IMR-90 (cell line): ENCODE measurements at regions not wholly inside any gene's neighbourhood (a gene's known extent, or its start where the extent isn't known, plus 50 kb on each side); places are given as distances from the start of the nearest gene placed in this dataset.

Experiments
- ATAC-seq: fragments of 200-7000 bp; cut with Tn5 transposase; 2 replicates; pipeline ENCODE4 v1.9.1; 2020; ENCODE audit warnings: low read depth, mild to moderate bottlenecking, moderate library complexity
- BruUV-seq: library from RNA; stranded (reverse); fragments of 400-500 nt; replicated peaks from 2 replicates; lab custom pipeline; 2021; lab: Mats Ljungman, UMichigan
- CTCF ChIA-PET: fragments of 300-600 bp; formaldehyde crosslinking; extraction: SDS; loops from one replicate; lab custom pipeline; 2021; ENCODE audit warnings: antibody characterized with exemption; lab: Yijun Ruan, JAX
- POLR2A ChIA-PET: fragments of 300-600 bp; sonication (Branson Sonifier 250); formaldehyde crosslinking; loops from one replicate; lab custom pipeline; 2022; ENCODE audit warnings: antibody characterized with exemption; ENCODE audit not compliant: unreplicated experiment; lab: Charles Lee
- DNase-seq: peaks from one replicate; pipeline ENCODE4 v3.0.0; 2013
- H2AFZ ChIP-seq: replicated peaks from 2 replicates; pipeline ENCODE3; 2013; ENCODE audit warnings: low read length, mild to moderate bottlenecking; ENCODE audit not compliant: poor library complexity
- H2AK5ac ChIP-seq: 2 replicates; pipeline ENCODE4 v1.6.1; 2013; ENCODE audit warnings: low read depth, low read length, inconsistent platforms
- H2AK9ac ChIP-seq: replicated peaks from 2 replicates; pipeline ENCODE3; 2013; ENCODE audit warnings: mild to moderate bottlenecking, low read depth, low read length, moderate library complexity; ENCODE audit not compliant: poor library complexity
- H2BK120ac ChIP-seq: 2 replicates; pipeline ENCODE4 v1.6.1; 2013; ENCODE audit warnings: low read depth, low read length, inconsistent platforms
- H2BK15ac ChIP-seq: 3 replicates; pipeline ENCODE4 v1.6.1; 2013; ENCODE audit warnings: low read depth, low read length, inconsistent platforms
- H2BK20ac ChIP-seq: 2 replicates; pipeline ENCODE4 v1.6.1; 2013; ENCODE audit warnings: low read depth, mild to moderate bottlenecking, inconsistent platforms, low read length, moderate library complexity
- H2BK5ac ChIP-seq: 2 replicates; pipeline ENCODE4 v1.6.1; 2013; ENCODE audit warnings: mild to moderate bottlenecking, low read depth, low read length, inconsistent platforms; ENCODE audit not compliant: poor library complexity, severe bottlenecking
- H3K14ac ChIP-seq: replicated peaks from 2 replicates; pipeline ENCODE4 v1.6.1; 2013; ENCODE audit warnings: low read depth, low read length, inconsistent platforms
- H3K18ac ChIP-seq: 2 replicates; pipeline ENCODE4 v1.6.1; 2013; ENCODE audit warnings: low read depth, low read length, control low read depth
- H3K23ac ChIP-seq: 2 replicates; pipeline ENCODE4 v1.6.1; 2013; ENCODE audit warnings: low read depth, low read length, inconsistent platforms
- H3K27ac ChIP-seq: 2 replicates; pipeline ENCODE4 v1.5.1; 2013; ENCODE audit warnings: mild to moderate bottlenecking, control low read depth, low read length; ENCODE audit not compliant: insufficient read depth
- H3K27me3 ChIP-seq: 2 replicates; pipeline ENCODE4 v1.6.1; 2013; ENCODE audit warnings: low read length; ENCODE audit not compliant: control insufficient read depth, insufficient read depth
- H3K36me3 ChIP-seq: 2 replicates; pipeline ENCODE4 v1.6.1; 2013; ENCODE audit warnings: low read length, mixed read lengths; ENCODE audit not compliant: control insufficient read depth, insufficient read depth
- H3K4ac ChIP-seq: 2 replicates; pipeline ENCODE4 v1.6.1; 2013; ENCODE audit warnings: low read depth, low read length, inconsistent platforms
- H3K4me1 ChIP-seq: 2 replicates; pipeline ENCODE4 v1.6.1; 2013; ENCODE audit warnings: low read length, mixed read lengths; ENCODE audit not compliant: control insufficient read depth, insufficient read depth
- H3K4me2 ChIP-seq: 2 replicates; pipeline ENCODE4 v1.6.1; 2013; ENCODE audit warnings: low read depth, mild to moderate bottlenecking, control low read depth, low read length, moderate library complexity
- H3K4me3 ChIP-seq: 2 replicates; pipeline ENCODE4 v1.5.1; 2013; ENCODE audit warnings: low read depth, mild to moderate bottlenecking, control low read depth, low read length, moderate library complexity; ENCODE audit not compliant: insufficient read depth
- H3K56ac ChIP-seq: 2 replicates; pipeline ENCODE4 v1.6.1; 2013; ENCODE audit warnings: low read length, inconsistent platforms; ENCODE audit not compliant: insufficient read depth; ENCODE audit errors: extremely low read depth
- H3K79me1 ChIP-seq, 2 experiments: 2 replicates each; pipeline ENCODE4 v1.6.1; 2013; ENCODE audit warnings: low read length in 2 of 2, inconsistent platforms in 1 of 2, low read depth in 1 of 2
- H3K9ac ChIP-seq: 2 replicates; pipeline ENCODE4 v1.6.1; 2013; ENCODE audit warnings: low read depth, low read length, control low read depth
- H3K9me1 ChIP-seq: 2 replicates; pipeline ENCODE4 v1.6.1; 2013; ENCODE audit warnings: low read length, inconsistent platforms; ENCODE audit not compliant: insufficient read depth
- H3K9me3 ChIP-seq: 2 replicates; pipeline ENCODE4 v1.6.1; 2013; ENCODE audit warnings: low read length; ENCODE audit not compliant: control insufficient read depth, insufficient read depth
- H4K20me1 ChIP-seq: 2 replicates; pipeline ENCODE4 v1.6.1; 2013; ENCODE audit warnings: low read length, inconsistent platforms; ENCODE audit not compliant: insufficient read depth
- H4K5ac ChIP-seq: 2 replicates; pipeline ENCODE4 v1.6.1; 2013; ENCODE audit warnings: mild to moderate bottlenecking, low read depth, low read length, control low read depth
- H4K8ac ChIP-seq, 2 experiments: 2 replicates each; pipeline ENCODE4 v1.6.1; 2013; ENCODE audit warnings: low read depth in 2 of 2, low read length in 2 of 2, control low read depth in 1 of 2, inconsistent platforms in 1 of 2
- H4K91ac ChIP-seq: 2 replicates; pipeline ENCODE4 v1.6.1; 2013; ENCODE audit warnings: low read depth, low read length, inconsistent platforms; ENCODE audit not compliant: insufficient read depth
- BHLHE40 ChIP-seq: fragments of 150-350 bp; IDR thresholded peaks from 2 replicates; pipeline ENCODE4 v1.6.1; 2016; ENCODE audit warnings: mild to moderate bottlenecking, low read depth, low read length
- CEBPB ChIP-seq: IDR thresholded peaks from 2 replicates; pipeline ENCODE4 v1.6.1; 2012; ENCODE audit warnings: low read depth, low read length, improper control_type of control experiment
- CHD1 ChIP-seq: IDR thresholded peaks from 2 replicates; pipeline ENCODE4 v1.6.1; 2012; ENCODE audit warnings: low read depth, low read length, improper control_type of control experiment
- CTCF ChIP-seq: conservative IDR thresholded peaks from 2 replicates; pipeline ENCODE4 v1.5.1; 2012; ENCODE audit warnings: mild to moderate bottlenecking, low read depth, low read length, improper control_type of control experiment
- FOS ChIP-seq: fragments of 150-350 bp; IDR thresholded peaks from 2 replicates; pipeline ENCODE4 v1.6.1; 2016; ENCODE audit warnings: low read depth, low read length
- MAFK ChIP-seq: IDR thresholded peaks from 2 replicates; pipeline ENCODE4 v1.6.1; 2012; ENCODE audit warnings: low read depth, low read length, improper control_type of control experiment
- MAZ ChIP-seq: IDR thresholded peaks from 2 replicates; pipeline ENCODE4 v1.6.1; 2012; ENCODE audit warnings: low read depth, mild to moderate bottlenecking, low read length, improper control_type of control experiment, moderate library complexity, borderline replicate concordance
- MXI1 ChIP-seq: IDR thresholded peaks from 2 replicates; pipeline ENCODE4 v1.6.1; 2012; ENCODE audit warnings: low read depth, mild to moderate bottlenecking, low read length, moderate library complexity, borderline replicate concordance
- NFE2L2 ChIP-seq: fragments of 150-350 bp; IDR thresholded peaks from 2 replicates; pipeline ENCODE4 v1.6.1; 2016; ENCODE audit warnings: low read depth, mild to moderate bottlenecking, low read length
- POLR2A ChIP-seq: IDR thresholded peaks from 2 replicates; pipeline ENCODE4 v1.6.1; 2012; ENCODE audit warnings: mild to moderate bottlenecking, low read depth, low read length
- RAD21 ChIP-seq: IDR thresholded peaks from 2 replicates; pipeline ENCODE4 v1.6.1; 2012; ENCODE audit warnings: low read length, improper control_type of control experiment
- RCOR1 ChIP-seq: IDR thresholded peaks from 2 replicates; pipeline ENCODE4 v1.6.1; 2012; ENCODE audit warnings: mild to moderate bottlenecking, low read length, improper control_type of control experiment; ENCODE audit not compliant: insufficient replicate concordance
- RFX5 ChIP-seq: IDR thresholded peaks from 2 replicates; pipeline ENCODE4 v1.8.0; 2012; ENCODE audit warnings: low read depth, mild to moderate bottlenecking, low read length, moderate library complexity
- SMC3 ChIP-seq: fragments of 150-350 bp; IDR thresholded peaks from 2 replicates; pipeline ENCODE4 v1.6.1; 2016; ENCODE audit warnings: low read depth, mild to moderate bottlenecking, antibody characterized with exemption, low read length, moderate library complexity
- WGBS, 2 experiments: methylation state at CpG; one replicate each; pipeline versions ENCODE4 v1.1.5 to v1.1.7; 2013; ENCODE audit warnings: missing lambda C conversion rate in 2 of 2; ENCODE audit not compliant: insufficient read length in 1 of 2; ENCODE audit errors: extremely low coverage in 2 of 2; 5-methylcytosine and 5-hydroxymethylcytosine counted together
- dilution Hi-C: fragments of 300-500 bp; cut with HindIII; formaldehyde crosslinking; loops from one replicate; pipeline ENCODE4 v1.14.3; 2018; ENCODE audit warnings: low sequenced_read_pairs; ENCODE audit not compliant: unreplicated experiment
- in situ Hi-C: fragments of 300-500 bp; cut with MboI; formaldehyde crosslinking; loops from 3 replicates; pipeline ENCODE4 v1.14.3; 2019; ENCODE audit warnings: low sequenced_read_pairs, inconsistent platforms, mixed read lengths
- intact Hi-C: fragments of 100-400 bp; cut with micrococcal nuclease; formaldehyde crosslinking; loops from 2 replicates; pipeline ENCODE4 v1.10.0; 2022
- TF ChIP-seq, protein P1 (sequence below): fragments of 150-350 bp; IDR thresholded peaks from 2 replicates; pipeline ENCODE4 v1.6.1; 2017; ENCODE audit warnings: mild to moderate bottlenecking, antibody characterized with exemption, low read length, low read depth
- TF ChIP-seq, protein P2 (sequence below): fragments of 150-350 bp; IDR thresholded peaks from 2 replicates; pipeline ENCODE4 v1.6.1; 2016; ENCODE audit warnings: low read depth, mild to moderate bottlenecking, low read length, moderate library complexity, borderline replicate concordance

DNA sequence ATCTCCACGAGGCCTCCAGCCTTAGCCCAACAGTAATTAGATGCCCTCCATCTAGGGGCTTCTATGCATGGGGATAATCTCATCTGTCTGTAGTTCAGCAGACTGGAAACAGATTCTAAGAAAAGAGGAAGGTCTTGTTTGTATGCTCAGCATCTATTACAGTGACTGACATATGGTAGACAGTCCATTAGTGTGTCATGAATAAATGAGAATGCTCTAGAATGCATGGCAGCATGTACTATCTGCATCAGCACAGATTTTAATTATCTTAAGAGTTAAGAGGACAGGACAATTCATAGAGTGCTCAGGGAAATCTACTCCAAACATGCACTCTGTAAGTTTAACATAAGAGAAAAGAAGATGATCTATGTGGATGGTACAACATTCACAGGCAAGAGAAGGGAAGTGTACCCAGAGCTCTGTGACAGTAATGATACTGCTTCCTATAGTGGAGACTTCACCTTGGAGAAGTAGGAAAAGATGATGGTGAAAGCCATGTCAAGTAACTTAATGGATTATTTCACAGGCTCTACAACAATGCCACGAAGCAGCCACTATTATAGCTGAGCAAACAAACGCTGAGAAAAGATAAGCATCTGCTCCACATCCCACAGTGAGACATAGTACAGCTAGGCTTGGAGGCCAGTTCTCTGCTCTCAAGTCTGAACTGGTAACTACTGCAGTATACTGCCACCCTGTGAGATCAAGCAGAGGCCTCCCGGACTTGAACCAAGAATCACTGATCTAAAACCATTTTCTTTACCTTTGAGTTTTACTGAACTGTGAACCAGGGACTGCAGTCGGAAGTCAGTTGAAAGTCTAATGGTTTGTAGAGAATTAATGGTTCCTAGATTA, 309.2 kb upstream of the SPTLC3 start:
- no peak for TF ChIP-seq RFX5
- TF ChIP-seq MAZ = no peak
- TF ChIP-seq MXI1 = no peak
- TF ChIP-seq SMC3 = no peak
- TF ChIP-seq BHLHE40 = no peak
- no peak for TF ChIP-seq CEBPB
- TF ChIP-seq CHD1 = no peak
- no peak for TF ChIP-seq NFE2L2
- no peak for TF ChIP-seq MAFK
- no peak for TF ChIP-seq POLR2A
- TF ChIP-seq FOS = no peak
- TF ChIP-seq RCOR1 = no peak
- TF ChIP-seq, protein P1, sequence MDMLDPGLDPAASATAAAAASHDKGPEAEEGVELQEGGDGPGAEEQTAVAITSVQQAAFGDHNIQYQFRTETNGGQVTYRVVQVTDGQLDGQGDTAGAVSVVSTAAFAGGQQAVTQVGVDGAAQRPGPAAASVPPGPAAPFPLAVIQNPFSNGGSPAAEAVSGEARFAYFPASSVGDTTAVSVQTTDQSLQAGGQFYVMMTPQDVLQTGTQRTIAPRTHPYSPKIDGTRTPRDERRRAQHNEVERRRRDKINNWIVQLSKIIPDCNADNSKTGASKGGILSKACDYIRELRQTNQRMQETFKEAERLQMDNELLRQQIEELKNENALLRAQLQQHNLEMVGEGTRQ = no peak
- TF ChIP-seq, protein P2, sequence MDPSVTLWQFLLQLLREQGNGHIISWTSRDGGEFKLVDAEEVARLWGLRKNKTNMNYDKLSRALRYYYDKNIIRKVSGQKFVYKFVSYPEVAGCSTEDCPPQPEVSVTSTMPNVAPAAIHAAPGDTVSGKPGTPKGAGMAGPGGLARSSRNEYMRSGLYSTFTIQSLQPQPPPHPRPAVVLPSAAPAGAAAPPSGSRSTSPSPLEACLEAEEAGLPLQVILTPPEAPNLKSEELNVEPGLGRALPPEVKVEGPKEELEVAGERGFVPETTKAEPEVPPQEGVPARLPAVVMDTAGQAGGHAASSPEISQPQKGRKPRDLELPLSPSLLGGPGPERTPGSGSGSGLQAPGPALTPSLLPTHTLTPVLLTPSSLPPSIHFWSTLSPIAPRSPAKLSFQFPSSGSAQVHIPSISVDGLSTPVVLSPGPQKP = no peak
- TF ChIP-seq CTCF = no peak
- no peak for TF ChIP-seq RAD21
- H3K36me3 ChIP-seq = no peaks in the 10 kb centered on the region
- H3K4me3 ChIP-seq = no peak overlapping the region
- H2BK20ac ChIP-seq = no peak overlapping the region
- H4K5ac ChIP-seq = no peak overlapping the region
- H4K8ac ChIP-seq = no peak overlapping the region
- no peak overlapping the region for H2BK120ac ChIP-seq
- H3K18ac ChIP-seq = no peak overlapping the region
- POLR2A ChIA-PET = no interaction called here
- no peak overlapping the region for H3K23ac ChIP-seq
- H2BK15ac ChIP-seq = no peak overlapping the region
- in situ Hi-C loops (no loop called here), intact Hi-C loops (no loop called here), dilution Hi-C loops (no loop called here)
- H4K20me1 ChIP-seq = no peaks in the 10 kb centered on the region
- H3K27me3 ChIP-seq = no peaks in the 10 kb centered on the region
- no peak overlapping the region for H2AFZ ChIP-seq
- no peak overlapping the region for H3K14ac ChIP-seq
- H3K4ac ChIP-seq = no peak overlapping the region
- H2AK9ac ChIP-seq = no peak overlapping the region
- H3K27ac ChIP-seq = no peak overlapping the region
- BruUV-seq = no TSS peak
- H4K91ac ChIP-seq = no peak overlapping the region
- H3K4me2 ChIP-seq = no peak overlapping the region
- no peak overlapping the region for H2AK5ac ChIP-seq
- no peaks in the 10 kb centered on the region for H3K4me1 ChIP-seq
- no peak overlapping the region for H3K9ac ChIP-seq
- H3K56ac ChIP-seq = no peak overlapping the region
- WGBS, 2 experiments = no CpG with 5 or more reads among the region's 5 CpGs
- H2BK5ac ChIP-seq = no peak overlapping the region
- no peaks in the 10 kb centered on the region for H3K9me1 ChIP-seq
- DNase-seq (no peak), ATAC-seq (no peak)
- H3K9me3 ChIP-seq = peaks cover 15% of the 10 kb centered on the region
- H3K79me1 ChIP-seq = no peaks in the 10 kb centered on the region
- CTCF ChIA-PET = no interaction called here
